Mucosa of descending colon (tissue), 3 donors: ENCODE measurements at regions not wholly inside any gene's neighbourhood (a gene's known extent, or its start where the extent isn't known, plus 50 kb on each side); places are given as distances from the start of the nearest gene placed in this dataset.

Source experiments
- ATAC-seq: fragments of 200-7000 bp; cut with Tn5 transposase; one replicate; pipeline ENCODE4 v1.9.1; 2020; ENCODE audit warnings: mild to moderate bottlenecking, moderate library complexity
- DNase-seq, 3 donors: peaks; one replicate each; pipeline ENCODE4 v3.0.0-alpha.2; 2020
- H3K36me3 ChIP-seq: fragments of 200-600 bp; one replicate; pipeline ENCODE4 v1.8.0; 2021; ENCODE audit warnings: low read depth, mild to moderate bottlenecking
- H3K4me1 ChIP-seq: fragments of 200-600 bp; one replicate; pipeline ENCODE4 v1.8.0; 2021; ENCODE audit warnings: low read depth, mild to moderate bottlenecking
- H3K4me3 ChIP-seq: fragments of 200-600 bp; one replicate; pipeline ENCODE4 v1.8.0; 2021; ENCODE audit warnings: mild to moderate bottlenecking
- H3K9me3 ChIP-seq: fragments of 200-600 bp; one replicate; pipeline ENCODE4 v1.8.0; 2021; ENCODE audit warnings: mild to moderate bottlenecking
- CTCF ChIP-seq: fragments of 200-600 bp; IDR thresholded peaks from one replicate; pipeline ENCODE4 v1.8.0; 2022; ENCODE audit warnings: antibody characterized with exemption, mild to moderate bottlenecking
- intact Hi-C, 2 donors: fragments of 100-400 bp; cut with DNase I in 1 of 2; cut with micrococcal nuclease in 1 of 2; formaldehyde crosslinking; loops; one replicate each; pipeline versions ENCODE4 v1.11.0 to v1.11.1; 2022; cut with DNase I, micrococcal nuclease
- donor health status: DM: no; HTN: no; CAD: no; lungs with moderate emphysema.
- donor health status: DM: no; HTN: no; CAD: no.
- donor health status: DM: no; HTN: yes; CAD: no.

- DNase-seq (no peak), ATAC-seq (no peak)
- no peaks in the 10 kb centered on the region for H3K9me3 ChIP-seq
- no peak overlapping the region for H3K4me3 ChIP-seq
- H3K4me1 ChIP-seq, result no peaks in the 10 kb centered on the region
- no peak for TF ChIP-seq CTCF
- no peaks in the 10 kb centered on the region for H3K36me3 ChIP-seq
- intact Hi-C loops, result no loop called here
These were observed 337.6 kb downstream of the MLLT3 start for GRCh38 chr9:20284601-20285289.

GRCh38 chr9:20280330-20280729 is 342.0 kb downstream of the MLLT3 start:
- DNase-seq, result no peak
- no peaks in the 10 kb centered on the region for H3K36me3 ChIP-seq
- intact Hi-C loops, result no loop called here
- H3K4me3 ChIP-seq, result no peak overlapping the region
- no peak for ATAC-seq
- TF ChIP-seq CTCF, result no peak
- H3K9me3 ChIP-seq, result no peaks in the 10 kb centered on the region
- H3K4me1 ChIP-seq, result no peaks in the 10 kb centered on the region

DNA sequence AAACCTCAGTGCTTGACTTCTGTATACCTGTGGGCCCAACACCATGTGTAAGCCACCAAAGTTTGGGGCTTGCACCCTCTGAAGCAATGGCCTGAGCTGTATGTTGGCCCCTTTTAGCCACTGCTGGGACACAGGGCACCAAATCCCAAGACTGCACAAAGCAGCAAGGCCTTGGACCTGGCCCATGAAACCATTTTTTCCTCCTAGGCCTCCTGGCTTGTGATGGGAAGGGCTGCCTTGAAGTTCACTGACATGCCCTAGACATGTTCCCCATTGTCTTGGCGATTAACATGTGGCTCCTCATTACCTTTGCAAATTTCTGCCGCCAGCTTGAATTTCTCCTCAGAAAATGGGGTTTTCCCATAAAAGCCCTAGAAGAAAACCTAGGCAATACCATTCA is 345.5 kb downstream of the MLLT3 start:
- no peaks in the 10 kb centered on the region for H3K9me3 ChIP-seq

DNA sequence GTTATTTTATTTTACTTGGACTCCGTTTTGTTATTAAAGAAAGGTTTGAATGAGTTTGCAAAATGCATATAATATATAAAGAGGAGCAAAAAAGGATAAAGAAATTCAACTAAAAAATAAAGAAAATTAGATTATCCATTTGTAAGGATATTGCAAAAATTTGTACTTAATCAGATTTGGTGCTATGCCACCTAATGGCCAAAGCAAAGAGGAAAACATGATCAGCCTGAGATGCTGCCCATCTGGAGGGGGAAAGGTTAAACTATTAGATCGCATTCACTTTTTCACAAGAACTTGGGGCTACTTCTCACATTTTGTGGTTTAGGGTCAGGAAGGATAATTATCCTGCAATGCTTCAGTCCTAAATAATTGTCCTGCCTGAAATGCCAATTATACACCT is 350.6 kb downstream of the MLLT3 start:
- Histone ChIP-seq H3K36me3 (no peaks in the 10 kb centered on the region), H3K4me1 (no peaks in the 10 kb centered on the region), H3K4me3 (no peak overlapping the region), H3K9me3 (no peaks in the 10 kb centered on the region)
- DNase-seq (no peak), ATAC-seq (no peak)
- intact Hi-C loops, result no loop called here
- TF ChIP-seq CTCF, result no peak

More for the DNA sequence above, 345.5 kb downstream of the MLLT3 start:
- ATAC-seq (no peak), DNase-seq (no peak)
- Histone ChIP-seq H3K4me1 (no peaks in the 10 kb centered on the region), H3K36me3 (no peaks in the 10 kb centered on the region), H3K4me3 (no peak overlapping the region)
- intact Hi-C loops, result no loop called here
- TF ChIP-seq CTCF, result no peak

DNA sequence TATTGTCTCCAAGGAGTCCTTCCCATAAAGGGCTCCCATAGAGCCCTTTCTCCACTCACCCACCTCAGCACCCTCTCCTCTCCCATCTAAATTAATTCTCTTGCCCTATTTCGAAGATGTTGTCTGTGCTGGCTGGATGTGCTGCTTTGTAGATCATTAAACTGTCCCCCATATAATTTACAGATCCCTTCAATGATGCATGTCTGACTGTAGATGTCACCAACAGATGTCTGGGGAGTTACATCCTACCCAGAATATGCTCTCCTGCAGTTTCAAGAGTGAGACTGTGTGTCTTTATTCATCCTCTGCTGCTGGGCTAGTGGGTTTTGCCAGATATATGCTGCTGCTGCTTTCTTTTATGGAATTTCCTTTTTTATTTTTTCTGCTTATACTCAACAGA is 351.2 kb downstream of the MLLT3 start:
- intact Hi-C loops, result no loop called here
- no peaks in the 10 kb centered on the region for H3K36me3 ChIP-seq
- no peak for TF ChIP-seq CTCF
- H3K4me3 ChIP-seq, result no peak overlapping the region
- H3K4me1 ChIP-seq, result no peaks in the 10 kb centered on the region
- no peaks in the 10 kb centered on the region for H3K9me3 ChIP-seq
- no peak for DNase-seq
- ATAC-seq, result no peak

DNA sequence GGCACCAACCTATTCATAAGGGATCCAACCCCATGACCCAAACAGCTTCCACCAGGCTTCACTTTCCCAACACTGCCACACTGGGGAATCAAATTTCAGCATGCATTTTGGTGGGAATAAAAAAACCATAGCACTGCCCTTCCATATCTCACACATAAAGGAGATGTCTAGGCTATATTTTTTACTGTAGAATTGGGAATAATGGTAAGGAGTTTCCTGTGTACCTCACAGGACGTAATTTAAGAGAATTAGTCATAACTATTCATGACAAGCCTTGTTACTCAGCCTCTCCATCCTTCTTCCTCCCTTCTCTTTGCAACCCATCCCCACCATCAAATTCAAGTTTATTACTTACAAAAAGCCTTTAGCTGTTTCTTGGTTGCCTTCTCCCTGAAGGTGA is 352.1 kb downstream of the MLLT3 start:
- DNase-seq (no peak), ATAC-seq (no peak)
- no peak for TF ChIP-seq CTCF
- no peaks in the 10 kb centered on the region for H3K4me1 ChIP-seq
- H3K4me3 ChIP-seq, result no peak overlapping the region
- no peaks in the 10 kb centered on the region for H3K9me3 ChIP-seq
- intact Hi-C loops, result no loop called here
- no peaks in the 10 kb centered on the region for H3K36me3 ChIP-seq
